OCI-LY7 (cell line): ENCODE measurements at regions not wholly inside any gene's neighbourhood (a gene's known extent, or its start where the extent isn't known, plus 50 kb on each side); places are given as distances from the start of the nearest gene placed in this dataset.

ENCODE experiments used
- CTCF ChIP-seq: fragments of 200-600 bp; sonication (generic); conservative IDR thresholded peaks from 2 replicates; pipeline ENCODE4 v1.5.1; 2014; ENCODE audit warnings: mild to moderate bottlenecking, antibody characterized with exemption, low read length, moderate library complexity, mixed read lengths
- EZH2phosphoT487 ChIP-seq: fragments of 200-600 bp; sonication (generic); IDR thresholded peaks from 2 replicates; pipeline ENCODE4 v1.6.1; 2018; ENCODE audit warnings: low read depth, borderline replicate concordance, mild to moderate bottlenecking, mixed run types, antibody characterized with exemption, low read length, moderate library complexity, mixed read lengths

- no peak for TF ChIP-seq CTCF
- no peak for TF ChIP-seq EZH2phosphoT487
These were observed 444.7 kb upstream of the MAP3K7 start for GRCh38 chr6:91031581-91031980.
